ENCODE measurements at regions not wholly inside any gene's neighbourhood (a gene's known extent, or its start where the extent isn't known, plus 50 kb on each side); places are given as distances from the start of the nearest gene placed in this dataset.
"Not testable (repeated sequence)": the region's sequence is repeated elsewhere in the genome, so short reads cannot be mapped to it uniquely, and the experiment has no call there.

- DNase-seq: no peak
These were observed 365.1 kb downstream of the MAGEB5 start for GRCh38 chrX:26581091-26581490.

GRCh38 chrX:26580021-26580420 lies 364.1 kb downstream of the MAGEB5 start:
- DNase-seq: no peak

- no peak for DNase-seq
These were observed 358.3 kb downstream of the MAGEB5 start for GRCh38 chrX:26574234-26574633.

- no peak for DNase-seq
These were observed 346.2 kb downstream of the MAGEB5 start for GRCh38 chrX:26562156-26562555.

GRCh38 chrX:26559855-26560254 lies 343.9 kb downstream of the MAGEB5 start:
- no peak for DNase-seq

- no peak for DNase-seq
These were observed 342.9 kb downstream of the MAGEB5 start for GRCh38 chrX:26558719-26559386.

GRCh38 chrX:26557691-26558321 lies 341.8 kb downstream of the MAGEB5 start:
- no peak for DNase-seq

GRCh38 chrX:26525768-26526167 lies 309.8 kb downstream of the MAGEB5 start:
- not testable (repeated sequence) for DNase-seq

GRCh38 chrX:26522501-26522900 lies 306.5 kb downstream of the MAGEB5 start:
- no peak for DNase-seq

GRCh38 chrX:26511589-26512363 lies 295.8 kb downstream of the MAGEB5 start:
- DNase-seq: no peak

- no peak for DNase-seq
These were observed 255.0 kb downstream of the MAGEB5 start for GRCh38 chrX:26470941-26471340.

GRCh38 chrX:26466387-26466786 lies 250.4 kb downstream of the MAGEB5 start:
- no peak for DNase-seq

GRCh38 chrX:26445288-26445687 lies 229.3 kb downstream of the MAGEB5 start:
- DNase-seq: no peak

GRCh38 chrX:26444417-26444816 lies 228.4 kb downstream of the MAGEB5 start:
- not testable (repeated sequence) for DNase-seq

- DNase-seq: no peak
These were observed 226.4 kb downstream of the MAGEB5 start for GRCh38 chrX:26442340-26442739.

- DNase-seq: no peak
These were observed 198.6 kb downstream of the MAGEB5 start for GRCh38 chrX:26414534-26414933.

- DNase-seq: no peak
These were observed 195.1 kb downstream of the MAGEB5 start for GRCh38 chrX:26411045-26411444.

- no peak for DNase-seq
These were observed 193.7 kb downstream of the MAGEB5 start for GRCh38 chrX:26409636-26410035.

GRCh38 chrX:26387906-26388305 lies 171.9 kb downstream of the MAGEB5 start:
- DNase-seq: no peak

GRCh38 chrX:26376037-26376708 lies 160.2 kb downstream of the MAGEB5 start:
- no peak for DNase-seq

GRCh38 chrX:26375346-26375745 lies 159.4 kb downstream of the MAGEB5 start:
- no peak for DNase-seq

GRCh38 chrX:26373829-26374228 lies 157.9 kb downstream of the MAGEB5 start:
- no peak for DNase-seq

GRCh38 chrX:26352891-26353430 lies 137.0 kb downstream of the MAGEB5 start:
- no peak for DNase-seq

All from activated CD4-positive, alpha-beta T cell treated with anti-CD3 and anti-CD28 coated beads for 4 hours (primary cell).